HFFc6 (cell line): ENCODE measurements at regions not wholly inside any gene's neighbourhood (a gene's known extent, or its start where the extent isn't known, plus 50 kb on each side); places are given as distances from the start of the nearest gene placed in this dataset.
"Not testable (repeated sequence)": the region's sequence is repeated elsewhere in the genome, so short reads cannot be mapped to it uniquely, and the experiment has no call there.

Source experiments
- DNase-seq: peaks from one replicate; pipeline ENCODE4 v3.0.0-alpha.2; 2018
- H3K27ac Mint-ChIP-seq: 2 replicates; pipeline ENCODE4 v1.8.0; 2020; ENCODE audit warnings: mild to moderate bottlenecking, mixed read lengths
- H3K27me3 Mint-ChIP-seq: 2 replicates; pipeline ENCODE4 v1.8.0; 2021; ENCODE audit warnings: mild to moderate bottlenecking, moderate library complexity, mixed read lengths; ENCODE audit not compliant: insufficient read depth
- H3K36me3 Mint-ChIP-seq: 2 replicates; pipeline ENCODE4 v1.8.0; 2021; ENCODE audit warnings: low read depth, mixed read lengths
- H3K4me1 Mint-ChIP-seq: 2 replicates; pipeline ENCODE4 v1.8.0; 2020; ENCODE audit warnings: low read depth, mixed read lengths
- H3K4me3 Mint-ChIP-seq: 2 replicates; pipeline ENCODE4 v1.8.0; 2020; ENCODE audit warnings: mild to moderate bottlenecking, moderate library complexity, mixed read lengths
- H3K9me3 Mint-ChIP-seq: 2 replicates; pipeline ENCODE4 v1.8.0; 2020; ENCODE audit warnings: mild to moderate bottlenecking, mixed read lengths
- TF ChIP-seq, protein P1 (sequence below): fragments of 200-600 bp; sonication (generic); IDR thresholded peaks from 2 replicates; pipeline ENCODE4 v1.5.0; 2021; ENCODE audit warnings: antibody characterized with exemption, mild to moderate bottlenecking

DNA sequence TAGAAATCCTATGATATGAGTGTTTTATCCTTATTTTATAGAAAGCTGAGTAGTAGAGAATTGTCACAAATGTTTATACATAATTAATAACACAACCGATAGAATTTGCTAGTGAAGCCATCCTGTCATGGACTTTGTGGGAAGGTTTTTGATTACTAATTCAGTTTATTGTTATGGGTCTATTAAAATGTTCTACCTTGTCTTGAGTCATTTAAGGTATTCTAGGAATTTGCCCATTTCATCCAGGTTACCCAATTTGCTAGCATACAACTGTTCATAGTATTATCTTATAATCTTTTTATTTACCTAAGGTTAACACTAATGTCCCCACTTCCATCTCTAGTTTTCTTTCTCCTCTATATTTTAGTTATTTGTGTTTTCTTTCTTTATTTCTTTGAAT, 553.1 kb upstream of the ATXN7L3B start:
- H3K27ac Mint-ChIP-seq: no peak overlapping the region
- H3K27me3 Mint-ChIP-seq: no peaks in the 10 kb centered on the region
- TF ChIP-seq, protein P1, sequence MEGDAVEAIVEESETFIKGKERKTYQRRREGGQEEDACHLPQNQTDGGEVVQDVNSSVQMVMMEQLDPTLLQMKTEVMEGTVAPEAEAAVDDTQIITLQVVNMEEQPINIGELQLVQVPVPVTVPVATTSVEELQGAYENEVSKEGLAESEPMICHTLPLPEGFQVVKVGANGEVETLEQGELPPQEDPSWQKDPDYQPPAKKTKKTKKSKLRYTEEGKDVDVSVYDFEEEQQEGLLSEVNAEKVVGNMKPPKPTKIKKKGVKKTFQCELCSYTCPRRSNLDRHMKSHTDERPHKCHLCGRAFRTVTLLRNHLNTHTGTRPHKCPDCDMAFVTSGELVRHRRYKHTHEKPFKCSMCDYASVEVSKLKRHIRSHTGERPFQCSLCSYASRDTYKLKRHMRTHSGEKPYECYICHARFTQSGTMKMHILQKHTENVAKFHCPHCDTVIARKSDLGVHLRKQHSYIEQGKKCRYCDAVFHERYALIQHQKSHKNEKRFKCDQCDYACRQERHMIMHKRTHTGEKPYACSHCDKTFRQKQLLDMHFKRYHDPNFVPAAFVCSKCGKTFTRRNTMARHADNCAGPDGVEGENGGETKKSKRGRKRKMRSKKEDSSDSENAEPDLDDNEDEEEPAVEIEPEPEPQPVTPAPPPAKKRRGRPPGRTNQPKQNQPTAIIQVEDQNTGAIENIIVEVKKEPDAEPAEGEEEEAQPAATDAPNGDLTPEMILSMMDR: no peak
- peaks cover 11% of the 10 kb centered on the region for H3K9me3 Mint-ChIP-seq
- no peaks in the 10 kb centered on the region for H3K36me3 Mint-ChIP-seq
- no peak for DNase-seq
- no peak overlapping the region for H3K4me3 Mint-ChIP-seq
- no peaks in the 10 kb centered on the region for H3K4me1 Mint-ChIP-seq

DNA sequence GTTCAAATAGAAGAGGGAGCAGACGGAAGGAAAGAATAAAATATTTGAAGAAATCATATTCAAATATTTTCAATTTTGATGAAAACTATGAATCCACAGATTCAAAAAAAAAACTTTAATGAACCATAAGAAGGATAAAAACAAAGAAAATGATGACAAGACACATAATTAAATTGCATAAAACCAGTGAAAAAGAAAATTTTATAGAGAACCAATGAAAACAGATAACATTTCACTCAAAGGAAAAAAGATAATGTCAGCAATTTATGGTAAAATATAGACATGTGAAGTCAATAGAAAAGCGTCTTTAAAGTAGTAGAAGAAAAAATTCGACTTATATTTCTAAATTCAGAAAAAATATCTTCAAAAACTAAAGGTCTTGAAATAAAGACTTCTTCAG, 546.5 kb upstream of the ATXN7L3B start:
- TF ChIP-seq, protein P1: no peak
- H3K36me3 Mint-ChIP-seq: no peaks in the 10 kb centered on the region
- no peak overlapping the region for H3K27ac Mint-ChIP-seq

DNA sequence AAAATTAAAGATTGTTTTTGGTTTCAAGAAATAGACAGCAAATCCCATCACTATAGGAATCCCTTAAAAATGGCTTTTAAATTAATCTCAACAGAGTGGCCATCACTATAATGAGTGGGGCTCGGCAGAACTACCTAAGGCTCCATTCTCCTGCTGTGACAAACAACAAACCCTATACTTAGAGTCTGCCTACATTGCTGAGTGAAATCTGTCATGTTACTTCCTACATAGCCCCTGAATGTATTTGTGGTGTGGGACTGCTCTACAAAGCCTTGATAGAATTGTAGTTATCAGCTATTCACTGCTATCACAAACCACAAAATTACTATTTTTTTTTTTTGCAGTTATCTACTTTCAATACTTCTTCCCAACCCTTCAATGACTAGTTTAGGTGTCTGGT, 538.7 kb upstream of the ATXN7L3B start:
- DNase-seq: no peak
- Mint-ChIP-seq H3K36me3 (no peaks in the 10 kb centered on the region), H3K9me3 (peaks cover 7% of the 10 kb centered on the region), H3K27me3 (no peaks in the 10 kb centered on the region), H3K27ac (no peak overlapping the region), H3K4me3 (no peak overlapping the region), H3K4me1 (no peaks in the 10 kb centered on the region)
- TF ChIP-seq, protein P1: no peak

More for the DNA sequence above, 546.5 kb upstream of the ATXN7L3B start:
- no peak for DNase-seq
- no peaks in the 10 kb centered on the region for H3K27me3 Mint-ChIP-seq
- H3K4me1 Mint-ChIP-seq: no peaks in the 10 kb centered on the region
- peaks cover 16% of the 10 kb centered on the region for H3K9me3 Mint-ChIP-seq
- H3K4me3 Mint-ChIP-seq: no peak overlapping the region

DNA sequence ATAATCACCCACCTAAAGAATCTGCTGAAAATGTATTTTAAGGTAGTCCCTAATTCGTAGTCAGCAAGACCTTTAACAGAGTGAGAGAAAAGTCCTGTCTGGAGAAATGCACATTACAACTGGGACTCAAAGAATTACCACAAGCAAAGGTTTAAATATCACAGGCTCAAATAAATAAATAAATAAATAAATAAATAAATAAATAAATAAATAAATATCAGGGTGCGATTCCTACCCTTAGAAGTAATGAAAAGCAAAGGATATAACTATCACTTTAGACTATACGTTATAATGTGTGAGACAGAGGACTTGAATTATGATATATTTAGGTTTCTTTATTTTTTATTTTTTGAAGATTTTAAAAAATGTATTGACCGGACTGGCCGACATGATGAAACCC, 522.5 kb upstream of the ATXN7L3B start:
- no peaks in the 10 kb centered on the region; the same call in 1 of the 2 replicates for H3K36me3 Mint-ChIP-seq
- H3K9me3 Mint-ChIP-seq: peaks cover 15% of the 10 kb centered on the region
- no peaks in the 10 kb centered on the region for H3K27me3 Mint-ChIP-seq
- no peak overlapping the region for H3K27ac Mint-ChIP-seq
- H3K4me1 Mint-ChIP-seq: no peaks in the 10 kb centered on the region
- DNase-seq: no peak
- TF ChIP-seq, protein P1: no peak
- H3K4me3 Mint-ChIP-seq: no peak overlapping the region

DNA sequence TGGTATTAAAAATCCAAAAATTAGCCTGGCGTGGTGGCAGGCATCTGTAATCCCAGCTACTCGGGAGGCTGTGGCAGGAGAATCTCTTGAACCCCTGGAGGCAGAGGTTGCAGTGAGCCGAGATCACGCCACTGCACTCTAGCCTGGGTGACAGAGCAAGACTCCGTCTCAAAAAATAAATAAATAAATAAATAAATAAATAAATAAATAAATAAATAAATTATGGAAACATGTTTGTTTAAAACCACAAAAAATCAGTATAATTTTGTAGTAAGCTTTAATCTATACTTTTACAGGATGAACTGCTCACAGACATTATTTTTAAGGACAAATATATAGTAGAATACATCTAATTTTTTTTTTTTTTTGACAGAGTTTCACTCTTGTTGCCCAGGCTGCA, 521.3 kb upstream of the ATXN7L3B start:
- H3K36me3 Mint-ChIP-seq, H3K4me1 Mint-ChIP-seq, H3K4me3 Mint-ChIP-seq, DNase-seq, H3K27ac Mint-ChIP-seq, H3K27me3 Mint-ChIP-seq: not testable (repeated sequence)
- H3K9me3 Mint-ChIP-seq: peaks cover 15% of the 10 kb centered on the region

DNA sequence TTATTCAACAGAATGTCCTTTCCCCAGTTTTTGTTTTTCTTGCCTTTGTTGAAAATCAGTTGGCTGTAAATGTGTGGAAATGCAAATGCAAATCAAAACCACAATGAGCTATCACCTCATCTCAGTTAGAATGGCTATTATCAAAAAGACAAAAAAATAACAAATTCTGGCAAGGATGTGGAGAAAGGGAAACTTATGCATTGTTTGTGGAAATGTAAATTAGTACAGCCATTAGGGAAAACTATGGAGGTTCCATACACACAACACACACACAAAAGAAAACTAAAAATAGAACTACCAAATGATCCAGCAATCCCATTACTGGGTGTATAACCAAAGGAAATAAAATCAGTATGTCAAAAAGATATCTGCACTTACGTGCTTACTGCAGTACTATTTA, 518.8 kb upstream of the ATXN7L3B start:
- no peaks in the 10 kb centered on the region for H3K27me3 Mint-ChIP-seq
- no peaks in the 10 kb centered on the region; the same call in 1 of the 2 replicates for H3K36me3 Mint-ChIP-seq
- H3K9me3 Mint-ChIP-seq: peaks cover 15% of the 10 kb centered on the region
- TF ChIP-seq, protein P1: no peak
- no peak overlapping the region for H3K27ac Mint-ChIP-seq
- DNase-seq: no peak
- H3K4me1 Mint-ChIP-seq: no peaks in the 10 kb centered on the region
- no peak overlapping the region for H3K4me3 Mint-ChIP-seq
